GM21529 (cell line): ENCODE measurements at regions not wholly inside any gene's neighbourhood (a gene's known extent, or its start where the extent isn't known, plus 50 kb on each side); places are given as distances from the start of the nearest gene placed in this dataset.
A peak's percentile ranks its signal among the peaks of the same experiment; 100 is the strongest.
"Not testable (repeated sequence)": the region's sequence is repeated elsewhere in the genome, so short reads cannot be mapped to it uniquely, and the experiment has no call there.

ENCODE experiments used
- ATAC-seq: cut with Tn5 transposase; IDR thresholded peaks from one replicate; pipeline ENCODE4 v1.9.1; 2021; ENCODE audit not compliant: unreplicated experiment

GRCh38 chr14:38973083-38973700 is 129.8 kb downstream of the SEC23A start:
- ATAC-seq: no peak

GRCh38 chr14:38972511-38972910 is 130.5 kb downstream of the SEC23A start:
- ATAC-seq: no peak

GRCh38 chr14:38971258-38971921 is 131.6 kb downstream of the SEC23A start:
- no peak for ATAC-seq

GRCh38 chr14:38964630-38965029 is 138.4 kb downstream of the SEC23A start:
- ATAC-seq: no peak

- ATAC-seq: no peak
Measured at GRCh38 chr14:38960946-38961531, 142.0 kb downstream of the SEC23A start.

GRCh38 chr14:38959021-38959420 is 144.0 kb downstream of the SEC23A start:
- ATAC-seq: no peak

- ATAC-seq: no peak
Measured at GRCh38 chr14:38958589-38958988, 144.4 kb downstream of the SEC23A start.

GRCh38 chr14:38951451-38951850 is 151.6 kb downstream of the SEC23A start:
- ATAC-seq: no peak

- no peak for ATAC-seq
Measured at GRCh38 chr14:38950676-38951075, 152.4 kb downstream of the SEC23A start.

GRCh38 chr14:38948576-38948975 is 154.5 kb downstream of the SEC23A start:
- ATAC-seq: no peak

GRCh38 chr14:38948171-38948570 is 154.9 kb downstream of the SEC23A start:
- no peak for ATAC-seq

- ATAC-seq: no peak
Measured at GRCh38 chr14:38947343-38947742, 155.7 kb downstream of the SEC23A start.

- ATAC-seq: no peak
Measured at GRCh38 chr14:38944691-38945090, 158.3 kb downstream of the SEC23A start.

- ATAC-seq: no peak
Measured at GRCh38 chr14:38941488-38941887, 161.5 kb downstream of the SEC23A start.

- not testable (repeated sequence) for ATAC-seq
Measured at GRCh38 chr14:38932653-38933000, 170.4 kb downstream of the SEC23A start.

- no peak for ATAC-seq
Measured at GRCh38 chr14:38931969-38932652, 170.9 kb downstream of the SEC23A start.

GRCh38 chr14:38930898-38931297 is 172.1 kb downstream of the SEC23A start:
- no peak for ATAC-seq

- no peak for ATAC-seq
Measured at GRCh38 chr14:38930022-38930421, 173.0 kb downstream of the SEC23A start.

GRCh38 chr14:38929416-38929815 is 173.6 kb downstream of the SEC23A start:
- ATAC-seq: no peak

- ATAC-seq: not testable (repeated sequence)
Measured at GRCh38 chr14:38921893-38922292, 181.1 kb downstream of the SEC23A start.

- ATAC-seq: no peak
Measured at GRCh38 chr14:38915125-38915524, 187.9 kb downstream of the SEC23A start.

GRCh38 chr14:38910092-38910491 is 192.9 kb downstream of the SEC23A start:
- peak; percentile 66 for ATAC-seq
